CD4-positive, alpha-beta T cell treated with Interleukin-1 beta for 1 hour (primary cell): ENCODE measurements at regions not wholly inside any gene's neighbourhood (a gene's known extent, or its start where the extent isn't known, plus 50 kb on each side); places are given as distances from the start of the nearest gene placed in this dataset.
A peak's percentile ranks its signal among the peaks of the same experiment; 100 is the strongest.

Experiments
- DNase-seq, 2 donors: peaks; one replicate each; pipeline ENCODE4 v3.0.0-alpha.2; 2020 to 2022

GRCh38 chr20:11190741-11191140 lies 516.9 kb upstream of the JAG1 start:
- DNase-seq: no peak

GRCh38 chr20:11192106-11192505 lies 518.3 kb upstream of the JAG1 start:
- DNase-seq: no peak

GRCh38 chr20:11193241-11193640 lies 519.4 kb upstream of the JAG1 start:
- no peak for DNase-seq

- no peak for DNase-seq
These were observed 521.4 kb upstream of the JAG1 start for GRCh38 chr20:11195169-11195568.

GRCh38 chr20:11195899-11196558 lies 522.2 kb upstream of the JAG1 start:
- DNase-seq: no peak

- no peak for DNase-seq
These were observed 524.1 kb upstream of the JAG1 start for GRCh38 chr20:11197851-11198250.

- no peak for DNase-seq
These were observed 526.6 kb upstream of the JAG1 start for GRCh38 chr20:11200423-11200822.

- DNase-seq: peak; percentile 7 to 12
These were observed 531.3 kb upstream of the JAG1 start for GRCh38 chr20:11204926-11205768.

- DNase-seq: no peak
These were observed 532.1 kb upstream of the JAG1 start for GRCh38 chr20:11205769-11206362.

GRCh38 chr20:11207749-11208502 lies 534.1 kb upstream of the JAG1 start:
- no peak for DNase-seq

GRCh38 chr20:11210611-11211010 lies 536.8 kb upstream of the JAG1 start:
- no peak for DNase-seq

GRCh38 chr20:11212272-11212671 lies 538.5 kb upstream of the JAG1 start:
- no peak for DNase-seq

- no peak for DNase-seq
These were observed 539.1 kb upstream of the JAG1 start for GRCh38 chr20:11212902-11213301.

- DNase-seq: no peak
These were observed 540.5 kb upstream of the JAG1 start for GRCh38 chr20:11214256-11214840.

- no peak for DNase-seq
These were observed 542.9 kb upstream of the JAG1 start for GRCh38 chr20:11216451-11217314.

- DNase-seq: no peak
These were observed 543.8 kb upstream of the JAG1 start for GRCh38 chr20:11217326-11218172.

- DNase-seq: no peak
These were observed 544.4 kb upstream of the JAG1 start for GRCh38 chr20:11218173-11218680.

- no peak for DNase-seq
These were observed 545.4 kb upstream of the JAG1 start for GRCh38 chr20:11219192-11219591.

GRCh38 chr20:11221046-11221445 lies 547.2 kb upstream of the JAG1 start:
- DNase-seq: no peak

- no peak for DNase-seq
These were observed 548.4 kb upstream of the JAG1 start for GRCh38 chr20:11222243-11222642.

- DNase-seq: no peak
These were observed 553.8 kb upstream of the JAG1 start for GRCh38 chr20:11227602-11228001.
